ENCODE measurements at regions not wholly inside any gene's neighbourhood (a gene's known extent, or its start where the extent isn't known, plus 50 kb on each side); places are given as distances from the start of the nearest gene placed in this dataset.

GRCh38 chr1:209529233-209529632 lies 54.3 kb upstream of the CAMK1G start:
- Histone ChIP-seq H3K36me3 (no peaks in the 10 kb centered on the region), H3K27ac (peak overlapping the region; percentile 78), H3K9me3 (no peaks in the 10 kb centered on the region), H3K4me3 (no peak overlapping the region), H3K4me1 (peaks cover 12% of the 10 kb centered on the region), H3K27me3 (peaks cover 4% of the 10 kb centered on the region)
- WGBS: 81% methylated on average over 3 of the region's 3 CpGs
- DNase-seq (ENCODE audit: low spot score in 2 of 2): no peak
- TF ChIP-seq POLR2A (IDR thresholded peaks at IDR 0.05) (no peak), POLR2AphosphoS5 (IDR thresholded peaks at IDR 0.05) (no peak), CTCF (IDR thresholded peaks at IDR 0.05) (no peak), EP300 (IDR thresholded peaks at IDR 0.05) (no peak)

GRCh38 chr1:209531006-209531405 lies 52.5 kb upstream of the CAMK1G start:
- peaks cover 4% of the 10 kb centered on the region for H3K27me3 ChIP-seq
- 76% methylated on average over 4 of the region's 4 CpGs for WGBS
- peaks cover 12% of the 10 kb centered on the region for H3K4me1 ChIP-seq
- H3K9me3 ChIP-seq: no peaks in the 10 kb centered on the region
- no peak for DNase-seq (ENCODE audit: low spot score in 2 of 2)
- H3K27ac ChIP-seq: peak overlapping the region; percentile 84
- no peak for TF ChIP-seq CTCF (IDR thresholded peaks at IDR 0.05)
- TF ChIP-seq POLR2AphosphoS5 (IDR thresholded peaks at IDR 0.05): peak in 1 of 3 donors; percentile 76
- H3K36me3 ChIP-seq: no peaks in the 10 kb centered on the region
- H3K4me3 ChIP-seq: no peak overlapping the region

GRCh38 chr1:209531549-209531948 lies 52.0 kb upstream of the CAMK1G start:
- 83% methylated on average over 4 of the region's 4 CpGs for WGBS
- no peak overlapping the region for H3K4me3 ChIP-seq
- TF ChIP-seq POLR2A (IDR thresholded peaks at IDR 0.05) (no peak), EP300 (IDR thresholded peaks at IDR 0.05) (no peak), CTCF (IDR thresholded peaks at IDR 0.05) (no peak), POLR2AphosphoS5 (IDR thresholded peaks at IDR 0.05) (no peak)
- H3K4me1 ChIP-seq: peaks cover 12% of the 10 kb centered on the region
- peak overlapping the region; percentile 84 for H3K27ac ChIP-seq
- peaks cover 4% of the 10 kb centered on the region for H3K27me3 ChIP-seq
- no peaks in the 10 kb centered on the region for H3K36me3 ChIP-seq
- DNase-seq (ENCODE audit: low spot score in 2 of 2): no peak
- no peaks in the 10 kb centered on the region for H3K9me3 ChIP-seq
